ENCODE measurements at regions not wholly inside any gene's neighbourhood (a gene's known extent, or its start where the extent isn't known, plus 50 kb on each side); places are given as distances from the start of the nearest gene placed in this dataset.

GRCh38 chr1:165036403-165036802 is 320.1 kb downstream of the LMX1A start (continued):
- no peak for TF ChIP-seq ETS1 (IDR thresholded peaks at IDR 0.05)
- TF ChIP-seq EZH2phosphoT487 (IDR thresholded peaks at IDR 0.05; ENCODE audit: unreplicated experiment): no peak
- no peak for TF ChIP-seq CTCF (conservative IDR thresholded peaks at IDR 0.05; ENCODE audit: low read depth in 2 of 2)
- no peak for TF ChIP-seq CREB1 (CRISPR knock-in tag; IDR thresholded peaks at IDR 0.05; ENCODE audit: low read depth)
- TF ChIP-seq JUNB (IDR thresholded peaks at IDR 0.05; ENCODE audit: unreplicated experiment): no peak

GRCh38 chr1:165034136-165034809 is 322.2 kb downstream of the LMX1A start:
- H3K36me3 Mint-ChIP-seq (ENCODE audit: low read depth): no peaks in the 10 kb centered on the region
- H3K79me2 ChIP-seq (replicated peaks; ENCODE audit: insufficient read depth): no peaks in the 10 kb centered on the region
- H3K9me3 Mint-ChIP-seq: no peaks in the 10 kb centered on the region
- H3K27me3 ChIP-seq (ENCODE audit: insufficient read depth): no peaks in the 10 kb centered on the region
- no peak overlapping the region for H3K27ac ChIP-seq (ENCODE audit: low read depth)
- H3F3A ChIP-seq (replicated peaks; ENCODE audit: low read depth): no peaks in the 10 kb centered on the region
- H3K27ac Mint-ChIP-seq: no peak overlapping the region
- no peaks in the 10 kb centered on the region for H3K36me3 ChIP-seq (ENCODE audit: insufficient read depth)
- H2AFZ ChIP-seq: peak overlapping the region; percentile 64; the same call in 1 of the 2 replicates
- no peak overlapping the region for H3K4me3 Mint-ChIP-seq
- no peaks in the 10 kb centered on the region for H4K20me1 ChIP-seq (replicated peaks; ENCODE audit: insufficient read depth)
- ATAC-seq (no peak), DNase-seq (ENCODE audit: low spot score) (no peak)
- H3K4me3 ChIP-seq: no peak overlapping the region
- 0 out of 2 replicates have a peak, but pooled peaks cover 6% of the 10 kb centered on the region for H3K9me2 ChIP-seq (ENCODE audit: insufficient read depth)
- H3K4me1 ChIP-seq (ENCODE audit: insufficient read depth): no peaks in the 10 kb centered on the region
- peaks cover 8% of the 10 kb centered on the region for H3K4me1 Mint-ChIP-seq
- no peak overlapping the region for H3K4me2 ChIP-seq
- H3K27me3 Mint-ChIP-seq (ENCODE audit: insufficient read depth, low read depth, poor library complexity): no peaks in the 10 kb centered on the region
- TF ChIP-seq EZH2 (IDR thresholded peaks at IDR 0.05; ENCODE audit: low read depth, unreplicated experiment): no peak
- no peak for TF ChIP-seq STAT1 (IDR thresholded peaks at IDR 0.05; ENCODE audit: unreplicated experiment)
- TF ChIP-seq JUNB (IDR thresholded peaks at IDR 0.05; ENCODE audit: unreplicated experiment): no peak
- no peak for TF ChIP-seq NANOG (IDR thresholded peaks at IDR 0.05; ENCODE audit: borderline replicate concordance)
- TF ChIP-seq ZNF331 (CRISPR knock-in tag; IDR thresholded peaks at IDR 0.05; ENCODE audit: low read depth): no peak
- TF ChIP-seq CREB1 (CRISPR knock-in tag; IDR thresholded peaks at IDR 0.05; ENCODE audit: low read depth): no peak
- no peak for TF ChIP-seq CTCF (conservative IDR thresholded peaks at IDR 0.05; ENCODE audit: low read depth in 2 of 2)
- no peak for TF ChIP-seq POLR2AphosphoS5 (IDR thresholded peaks at IDR 0.05; ENCODE audit: low read depth)
- no peak for TF ChIP-seq REST (IDR thresholded peaks at IDR 0.05; ENCODE audit: unreplicated experiment)

Measured in GM23338 (cell line).